Activated CD4-positive, alpha-beta T cell treated with anti-CD3 and anti-CD28 coated beads, Interleukin-2, amount 50 U/mL, for 4 hours (primary cell): ENCODE measurements at regions not wholly inside any gene's neighbourhood (a gene's known extent, or its start where the extent isn't known, plus 50 kb on each side); places are given as distances from the start of the nearest gene placed in this dataset.
"Not testable (repeated sequence)": the region's sequence is repeated elsewhere in the genome, so short reads cannot be mapped to it uniquely, and the experiment has no call there.

Experiments used
- DNase-seq, 2 experiments: peaks; one replicate each; pipeline ENCODE4 v3.0.0-alpha.2; 2020

DNA sequence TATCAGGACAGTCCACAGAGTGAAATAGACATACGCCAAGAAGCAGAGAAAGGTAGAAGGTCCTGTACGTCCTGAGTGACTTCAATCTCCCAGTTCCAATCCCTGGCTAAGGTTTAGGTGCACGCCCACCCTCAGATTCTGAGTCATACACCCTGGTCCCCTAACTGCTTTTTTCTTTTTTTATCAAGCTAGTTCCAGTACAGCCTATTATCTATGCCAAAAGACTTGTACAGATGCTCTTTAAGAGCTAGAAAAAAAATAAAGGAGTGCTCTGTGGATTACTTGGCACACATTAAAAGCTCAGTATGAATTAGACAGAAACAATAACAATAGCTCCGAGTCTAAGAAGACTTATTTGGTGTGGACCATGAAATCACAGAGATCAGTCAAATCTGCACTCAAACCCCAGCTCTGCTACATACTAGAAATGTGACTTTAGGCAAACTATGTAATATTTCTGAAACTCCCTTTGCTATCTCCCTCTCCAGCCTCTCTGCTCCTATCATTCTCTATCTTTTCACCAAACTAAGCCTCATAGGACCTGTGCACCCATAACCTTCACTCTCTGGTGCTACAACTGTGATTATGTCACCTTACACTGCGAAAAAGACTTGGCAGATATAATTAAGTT lies 168.8 kb upstream of the KCTD7 start:
- not testable (repeated sequence) for DNase-seq

DNA sequence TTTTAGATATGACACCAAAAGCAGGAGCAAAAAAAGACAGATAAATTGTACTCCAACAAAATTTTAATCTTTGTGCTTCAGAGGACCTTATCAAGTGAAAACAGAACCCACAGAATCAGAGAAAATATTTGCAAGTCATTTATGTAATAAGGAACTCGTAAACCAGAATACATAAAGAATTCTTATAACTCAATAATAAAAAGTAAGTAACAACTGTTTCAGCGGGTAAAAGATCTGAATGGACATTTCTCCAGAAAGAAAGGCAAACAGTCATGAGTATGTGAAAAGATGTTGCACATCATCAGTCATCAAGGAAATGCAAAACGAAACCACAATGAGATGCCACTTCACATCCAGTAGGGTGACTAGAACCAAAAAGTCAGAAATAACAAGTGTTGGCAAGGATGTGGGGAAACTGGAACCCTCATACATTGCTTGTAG lies 167.7 kb upstream of the KCTD7 start:
- DNase-seq, result no peak

GRCh38 chr7:66461397-66461796 lies 167.3 kb upstream of the KCTD7 start:
- DNase-seq, result not testable (repeated sequence)

- not testable (repeated sequence) for DNase-seq
These were observed 165.8 kb upstream of the KCTD7 start for GRCh38 chr7:66462831-66463230.

- DNase-seq, result no peak
These were observed 164.6 kb upstream of the KCTD7 start for GRCh38 chr7:66464059-66464458.

GRCh38 chr7:66466081-66466600 lies 162.5 kb upstream of the KCTD7 start:
- no peak for DNase-seq

DNA sequence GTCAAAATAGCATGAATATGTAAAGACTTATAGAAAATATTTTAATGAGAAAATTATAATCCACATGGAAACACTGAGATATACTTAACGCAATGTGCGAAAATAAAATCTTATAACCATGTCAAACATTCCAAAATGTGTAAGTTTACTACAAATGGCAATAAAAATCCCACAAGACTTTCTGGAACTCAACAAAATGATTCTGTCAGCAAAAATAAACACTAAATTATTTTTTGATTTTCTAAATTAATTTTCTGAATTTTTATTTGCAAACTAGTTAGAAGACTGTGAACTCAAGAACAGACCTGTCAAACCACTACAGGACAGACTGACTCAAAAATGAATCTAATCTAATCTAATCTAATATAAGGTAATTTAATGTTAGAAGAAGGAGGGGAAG lies 160.8 kb upstream of the KCTD7 start:
- DNase-seq, result no peak

- DNase-seq, result not testable (repeated sequence)
These were observed 155.6 kb upstream of the KCTD7 start for GRCh38 chr7:66473064-66473463.

DNA sequence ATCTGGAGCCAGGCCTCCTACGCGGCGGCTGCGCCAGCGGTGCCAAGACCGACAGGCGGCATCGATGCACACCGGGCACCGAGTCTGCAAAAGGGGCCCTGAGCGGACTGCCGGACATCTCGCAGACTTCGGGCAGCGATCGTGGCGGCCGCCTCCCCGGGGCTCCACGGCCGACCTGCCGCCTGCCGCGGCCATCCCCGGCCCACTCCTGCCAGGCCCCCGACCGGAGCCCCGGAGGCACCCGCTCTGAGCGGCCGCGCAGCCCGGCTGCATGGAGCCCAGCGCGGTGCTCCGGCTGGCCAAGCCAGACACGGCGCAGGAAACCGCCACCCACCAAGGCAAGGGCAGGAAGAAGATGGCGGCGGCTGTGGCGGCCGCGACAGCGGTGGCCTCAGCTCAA lies 154.2 kb upstream of the KCTD7 start:
- no peak for DNase-seq

DNA sequence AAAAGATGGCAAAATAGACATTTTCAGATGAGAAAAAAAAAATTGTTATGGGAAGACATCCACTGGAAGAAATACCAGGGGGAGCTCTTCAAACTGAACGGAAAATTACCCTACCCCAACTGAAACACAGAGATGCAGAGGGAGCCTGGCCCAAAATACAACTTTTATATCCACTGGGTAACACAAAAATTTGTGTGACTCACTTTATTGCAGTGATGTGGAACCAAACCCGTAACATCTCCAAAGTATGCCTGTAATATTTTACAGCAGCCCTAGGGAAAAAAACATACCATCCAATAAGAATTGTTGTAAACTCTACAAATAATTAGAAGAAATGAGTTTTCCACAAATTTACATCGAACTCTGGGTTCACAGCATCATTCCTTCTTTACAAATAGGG lies 152.6 kb upstream of the KCTD7 start:
- DNase-seq, result not testable (repeated sequence)

GRCh38 chr7:66477822-66478397 lies 150.8 kb upstream of the KCTD7 start:
- not testable (repeated sequence) for DNase-seq

GRCh38 chr7:66481229-66481628 lies 147.5 kb upstream of the KCTD7 start:
- not testable (repeated sequence) for DNase-seq

- not testable (repeated sequence) for DNase-seq
These were observed 139.6 kb upstream of the KCTD7 start for GRCh38 chr7:66489065-66489464.

- DNase-seq, result not testable (repeated sequence)
These were observed 138.9 kb upstream of the KCTD7 start for GRCh38 chr7:66489741-66490140.

DNA sequence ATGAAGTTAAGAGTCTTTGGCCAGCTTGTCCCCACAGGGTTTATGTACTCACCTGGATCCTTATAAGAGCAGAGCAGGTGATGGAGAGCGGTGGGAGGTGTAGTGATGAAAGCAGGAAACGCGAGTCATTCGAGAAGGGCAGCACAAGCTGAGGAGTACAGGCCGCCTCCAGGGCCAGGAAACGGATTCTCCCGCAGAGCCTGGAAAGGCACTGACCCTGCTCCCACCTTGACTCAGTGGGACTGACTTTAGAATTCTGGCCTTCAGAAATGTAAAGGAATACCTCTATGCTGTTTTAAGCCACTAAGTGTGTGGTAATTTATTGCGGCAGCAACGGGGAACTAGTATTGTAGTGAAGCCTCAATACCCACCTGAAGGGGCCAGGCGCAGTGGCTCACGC lies 137.7 kb upstream of the KCTD7 start:
- DNase-seq, result not testable (repeated sequence)

GRCh38 chr7:66492405-66492804 lies 136.3 kb upstream of the KCTD7 start:
- not testable (repeated sequence) for DNase-seq

GRCh38 chr7:66493235-66494205 lies 135.2 kb upstream of the KCTD7 start:
- peak; percentile 92 to 94 for DNase-seq

DNA sequence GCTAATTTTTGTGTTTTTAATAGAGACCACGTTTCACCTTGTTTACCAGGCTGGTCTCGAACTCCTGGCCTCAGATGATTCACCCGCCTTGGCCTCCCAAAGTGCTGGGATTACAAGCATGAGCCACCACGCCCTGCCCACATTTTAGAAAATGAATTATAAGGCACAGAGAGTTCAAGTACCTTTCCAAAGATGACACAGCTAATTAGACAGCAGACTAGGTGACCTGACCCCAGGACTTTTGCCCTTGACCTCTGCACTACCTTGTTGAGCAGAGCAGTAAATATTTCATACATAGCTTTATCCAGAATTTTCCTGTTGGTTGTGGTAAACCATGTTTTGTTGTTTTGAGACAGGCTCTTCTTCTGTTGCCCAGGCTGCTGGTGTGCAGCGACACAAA lies 131.3 kb upstream of the KCTD7 start:
- no peak for DNase-seq

DNA sequence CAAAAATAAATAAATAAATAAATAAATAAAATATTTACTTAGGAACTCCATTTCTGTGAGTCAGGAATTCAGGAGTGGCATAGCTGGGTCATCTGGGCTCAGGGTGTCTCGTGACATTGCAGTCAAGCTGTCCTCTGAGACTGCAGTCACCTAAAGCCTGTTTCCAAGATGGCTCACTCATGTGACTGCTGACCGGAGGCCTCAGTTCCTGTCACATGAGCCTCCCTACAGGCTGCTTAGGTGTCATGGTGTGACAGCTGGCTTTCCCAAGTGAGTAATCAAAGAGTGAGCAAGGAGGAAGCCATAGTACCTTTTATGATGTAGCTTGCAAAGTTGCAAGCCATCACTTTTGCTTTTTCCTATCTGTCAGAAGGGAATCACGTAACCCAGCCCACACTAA lies 128.6 kb upstream of the KCTD7 start:
- DNase-seq, result no peak

DNA sequence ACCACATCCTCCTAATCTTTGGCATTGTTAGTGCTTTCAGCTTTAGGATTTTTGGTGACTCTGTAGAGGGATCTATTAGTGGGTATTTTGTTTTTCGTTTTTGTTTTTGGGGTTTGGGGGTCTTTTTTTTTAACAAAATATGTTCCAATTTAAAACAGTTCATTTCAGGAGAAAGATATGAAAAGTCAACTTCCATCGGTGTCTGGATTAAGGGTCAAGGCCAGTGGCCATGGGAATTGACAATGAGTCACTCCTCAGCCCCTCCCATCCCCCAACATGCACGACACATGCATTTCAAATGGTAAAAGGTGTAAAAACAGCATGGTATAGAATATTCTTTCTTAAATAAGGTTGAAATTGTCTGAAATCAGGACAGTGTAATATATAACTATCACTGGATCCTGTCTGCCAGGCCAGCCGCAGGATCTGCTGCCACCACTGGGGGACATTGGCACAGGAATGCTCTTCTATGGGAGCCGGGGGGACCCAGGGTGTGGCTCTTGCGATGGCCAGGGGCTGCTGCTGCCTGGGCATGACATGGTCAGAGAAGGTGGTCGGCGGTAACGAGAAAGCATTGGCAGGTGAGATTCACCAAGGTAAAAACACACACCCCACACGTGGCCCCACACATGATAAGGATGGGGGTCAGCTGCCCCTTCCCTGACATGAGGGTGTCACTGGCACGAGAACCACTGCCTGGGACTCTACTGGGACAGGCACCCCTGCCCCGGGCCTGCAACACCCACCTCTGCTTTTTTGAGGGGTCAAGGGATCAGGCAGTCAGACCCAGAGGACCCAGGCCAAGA lies 126.2 kb upstream of the KCTD7 start:
- DNase-seq, result no peak

GRCh38 chr7:66503036-66503370 lies 125.7 kb upstream of the KCTD7 start:
- no peak for DNase-seq

DNA sequence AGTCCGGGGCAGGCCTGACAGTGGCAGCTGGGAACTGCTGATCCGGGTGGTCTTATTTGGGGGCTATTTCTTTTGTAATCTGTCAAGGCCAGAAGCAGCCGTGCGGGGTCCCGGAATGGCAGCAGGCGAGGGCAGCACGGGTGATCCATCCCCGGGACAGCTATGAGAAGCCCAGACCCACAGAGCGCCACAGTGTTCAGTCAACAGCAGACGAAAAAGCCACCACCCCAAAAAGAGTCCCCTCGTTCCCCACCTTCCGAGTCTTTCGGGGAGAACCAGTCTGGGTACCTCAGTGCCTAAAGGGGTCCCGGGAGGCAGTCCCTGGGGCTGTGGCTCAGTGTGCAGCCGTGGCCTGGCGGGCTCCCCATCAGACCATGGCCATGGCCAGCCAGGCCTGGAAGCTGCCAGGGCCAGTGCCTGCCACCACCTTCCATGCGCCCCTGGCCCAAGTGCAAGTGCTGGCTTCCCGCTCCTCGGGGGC lies 125.1 kb upstream of the KCTD7 start:
- DNase-seq, result no peak

- DNase-seq, result no peak
These were observed 124.5 kb upstream of the KCTD7 start for GRCh38 chr7:66504131-66504530.
